ENCODE measurements at regions not wholly inside any gene's neighbourhood (a gene's known extent, or its start where the extent isn't known, plus 50 kb on each side); places are given as distances from the start of the nearest gene placed in this dataset.

GRCh38 chr5:118060833-118061232 lies 927.5 kb downstream of the DTWD2 start:
- no peak for DNase-seq (ENCODE audit: low spot score)

GRCh38 chr5:118052503-118052902 lies 935.8 kb downstream of the DTWD2 start:
- DNase-seq (ENCODE audit: low spot score), result no peak

GRCh38 chr5:118044169-118044568 lies 944.2 kb downstream of the DTWD2 start:
- no peak for DNase-seq (ENCODE audit: low spot score)

GRCh38 chr5:118043531-118043930 lies 944.8 kb downstream of the DTWD2 start:
- no peak for DNase-seq (ENCODE audit: low spot score)

- peak; percentile 13 for DNase-seq (ENCODE audit: low spot score)
Observed at GRCh38 chr5:118042076-118042475, 946.3 kb downstream of the DTWD2 start.

GRCh38 chr5:118040496-118040895 lies 947.9 kb downstream of the DTWD2 start:
- DNase-seq (ENCODE audit: low spot score), result no peak

GRCh38 chr5:118033686-118034338 lies 954.5 kb downstream of the DTWD2 start:
- no peak for DNase-seq (ENCODE audit: low spot score)

- DNase-seq (ENCODE audit: low spot score), result no peak
Observed at GRCh38 chr5:118029807-118030206, 958.5 kb downstream of the DTWD2 start.

- DNase-seq (ENCODE audit: low spot score), result no peak
Observed at GRCh38 chr5:118022062-118022461, 966.3 kb downstream of the DTWD2 start.

GRCh38 chr5:118017536-118017935 lies 970.8 kb downstream of the DTWD2 start:
- DNase-seq (ENCODE audit: low spot score), result no peak

- no peak for DNase-seq (ENCODE audit: low spot score)
Observed at GRCh38 chr5:118016396-118016795, 972.0 kb downstream of the DTWD2 start.

GRCh38 chr5:118015511-118015910 lies 972.8 kb downstream of the DTWD2 start:
- DNase-seq (ENCODE audit: low spot score), result peak; percentile 86

- DNase-seq (ENCODE audit: low spot score), result no peak
Observed at GRCh38 chr5:118009741-118010297, 978.5 kb downstream of the DTWD2 start.

- no peak for DNase-seq (ENCODE audit: low spot score)
Observed at GRCh38 chr5:118008779-118009178, 979.6 kb downstream of the DTWD2 start.

GRCh38 chr5:118007262-118007661 lies 981.1 kb downstream of the DTWD2 start:
- DNase-seq (ENCODE audit: low spot score), result no peak

GRCh38 chr5:118006219-118006618 lies 982.1 kb downstream of the DTWD2 start:
- peak; percentile 54 for DNase-seq (ENCODE audit: low spot score)

- DNase-seq (ENCODE audit: low spot score), result no peak
Observed at GRCh38 chr5:117999939-118000549, 988.3 kb downstream of the DTWD2 start.

- peak; percentile 13 for DNase-seq (ENCODE audit: low spot score)
Observed at GRCh38 chr5:117982691-117983090, 1005.7 kb downstream of the DTWD2 start.

GRCh38 chr5:117973785-117974184 lies 1014.6 kb downstream of the DTWD2 start:
- DNase-seq (ENCODE audit: low spot score), result no peak

GRCh38 chr5:117955831-117956230 lies 1032.5 kb downstream of the DTWD2 start:
- DNase-seq (ENCODE audit: low spot score), result no peak

- peak; percentile 43 for DNase-seq (ENCODE audit: low spot score)
Observed at GRCh38 chr5:117954331-117954730, 1034.0 kb downstream of the DTWD2 start.

- DNase-seq (ENCODE audit: low spot score), result no peak
Observed at GRCh38 chr5:117953272-117953671, 1035.1 kb downstream of the DTWD2 start.

GRCh38 chr5:117947836-117948235 lies 1040.5 kb downstream of the DTWD2 start:
- no peak for DNase-seq (ENCODE audit: low spot score)

Measured in umbilical cord (tissue), 1 donor.